Fibroblast of lung (primary cell): ENCODE measurements at regions not wholly inside any gene's neighbourhood (a gene's known extent, or its start where the extent isn't known, plus 50 kb on each side); places are given as distances from the start of the nearest gene placed in this dataset.

Experiments
- DNase-seq, 2 donors: peaks; one replicate each; pipeline versions ENCODE4 v3.0.0 to v3.0.0-alpha.2; 2010; ENCODE audit warnings: low read depth in 2 of 2
- H2AFZ ChIP-seq: 2 replicates; pipeline ENCODE4 v1.5.1; 2012; ENCODE audit warnings: low read length, control low read depth, inconsistent platforms
- H3K27ac ChIP-seq: 2 replicates; pipeline ENCODE4 v1.5.1; 2011; ENCODE audit warnings: low read length, control low read depth; ENCODE audit not compliant: insufficient read depth
- H3K27me3 ChIP-seq: 2 replicates; pipeline ENCODE4 v1.5.1; 2011; ENCODE audit warnings: mild to moderate bottlenecking, low read length; ENCODE audit not compliant: control insufficient read depth, insufficient read depth
- H3K36me3 ChIP-seq: 2 replicates; pipeline ENCODE4 v1.5.1; 2011; ENCODE audit warnings: low read length; ENCODE audit not compliant: control insufficient read depth, insufficient read depth
- H3K4me1 ChIP-seq: 2 replicates; pipeline ENCODE4 v1.5.1; 2011; ENCODE audit warnings: low read length; ENCODE audit not compliant: control insufficient read depth, insufficient read depth; ENCODE audit errors: extremely low read depth
- H3K4me2 ChIP-seq: 2 replicates; pipeline ENCODE4 v1.5.1; 2011; ENCODE audit warnings: low read length, control low read depth; ENCODE audit not compliant: insufficient read depth; ENCODE audit errors: extremely low read depth
- H3K4me3 ChIP-seq, 4 experiments: fragments of 200-600 bp in 1 of 4; sonication (generic) in 1 of 4; replicated peaks in 1 of 4; 2 replicates each; pipeline ENCODE4 v1.5.1; 2011 to 2016; ENCODE audit warnings: low read length in 4 of 4, low read depth in 3 of 4, mild to moderate bottlenecking in 3 of 4, control low read depth in 2 of 4, inconsistent platforms in 1 of 4, mixed read lengths in 1 of 4; ENCODE audit not compliant: insufficient read depth in 1 of 4; ENCODE audit errors: control extremely low read depth in 1 of 4
- H3K79me2 ChIP-seq: 2 replicates; pipeline ENCODE4 v1.5.1; 2012; ENCODE audit warnings: mild to moderate bottlenecking, low read length, inconsistent platforms; ENCODE audit not compliant: control insufficient read depth, insufficient read depth
- H3K9ac ChIP-seq: 2 replicates; pipeline ENCODE4 v1.5.1; 2011; ENCODE audit warnings: mild to moderate bottlenecking, low read length, control low read depth; ENCODE audit not compliant: insufficient read depth
- H3K9me3 ChIP-seq: 2 replicates; pipeline ENCODE4 v1.5.1; 2012; ENCODE audit warnings: low read depth, low read length; ENCODE audit not compliant: control insufficient read depth, insufficient read depth
- H4K20me1 ChIP-seq: 2 replicates; pipeline ENCODE4 v1.5.1; 2011; ENCODE audit warnings: low read length; ENCODE audit not compliant: control insufficient read depth, insufficient read depth; ENCODE audit errors: extremely low read depth
- CTCF ChIP-seq, 2 donors: IDR thresholded peaks in 1 of 2; conservative IDR thresholded peaks in 1 of 2; 1 replicate in 1 of 2; 2 replicates in 1 of 2; pipeline ENCODE4 v1.5.1; 2011 to 2012; ENCODE audit warnings: low read length in 2 of 2, control low read depth in 1 of 2, inconsistent platforms in 1 of 2, low read depth in 1 of 2, mild to moderate bottlenecking in 1 of 2
- EZH2 ChIP-seq: IDR thresholded peaks from 2 replicates; pipeline ENCODE4 v1.5.1; 2012; ENCODE audit warnings: low read length, control low read depth, mild to moderate bottlenecking; ENCODE audit errors: missing control alignments

- DNase-seq = no peak
- Histone ChIP-seq H3K27me3 (no peaks in the 10 kb centered on the region), H4K20me1 (no peaks in the 10 kb centered on the region), H2AFZ (no peak overlapping the region), H3K4me1 (no peaks in the 10 kb centered on the region), H3K4me3 (no peak overlapping the region), H3K36me3 (no peaks in the 10 kb centered on the region), H3K79me2 (no peaks in the 10 kb centered on the region), H3K9me3 (no peaks in the 10 kb centered on the region), H3K4me2 (no peak overlapping the region), H3K9ac (no peak overlapping the region), H3K27ac (no peak overlapping the region)
- no peak for TF ChIP-seq EZH2
- TF ChIP-seq CTCF (conservative IDR thresholded peaks at IDR 0.05 in 1 of 2, IDR thresholded peaks at IDR 0.05 in 1 of 2; ENCODE audit: low read depth in 1 of 2, low read length in 2 of 2) = no peak
These were observed 518.7 kb upstream of the NOX3 start for GRCh38 chr6:155974359-155974758.

- no peak overlapping the region for H3K4me3 ChIP-seq
- H3K27ac ChIP-seq = no peak overlapping the region
- no peaks in the 10 kb centered on the region for H4K20me1 ChIP-seq
- no peak overlapping the region for H2AFZ ChIP-seq
- TF ChIP-seq EZH2 (no peak), CTCF (conservative IDR thresholded peaks at IDR 0.05 in 1 of 2, IDR thresholded peaks at IDR 0.05 in 1 of 2; ENCODE audit: low read depth in 1 of 2, low read length in 2 of 2) (no peak)
- H3K9me3 ChIP-seq = no peaks in the 10 kb centered on the region
- H3K79me2 ChIP-seq = no peaks in the 10 kb centered on the region
- no peaks in the 10 kb centered on the region for H3K4me1 ChIP-seq
- H3K36me3 ChIP-seq = no peaks in the 10 kb centered on the region
- no peaks in the 10 kb centered on the region for H3K27me3 ChIP-seq
- DNase-seq = no peak
- H3K9ac ChIP-seq = no peak overlapping the region
- H3K4me2 ChIP-seq = no peak overlapping the region
These were observed 515.5 kb upstream of the NOX3 start for GRCh38 chr6:155970876-155971708.

GRCh38 chr6:155970472-155970871 is 514.8 kb upstream of the NOX3 start:
- Histone ChIP-seq H3K9me3 (no peaks in the 10 kb centered on the region), H3K4me1 (no peaks in the 10 kb centered on the region), H3K4me3 (no peak overlapping the region), H4K20me1 (no peaks in the 10 kb centered on the region), H3K79me2 (no peaks in the 10 kb centered on the region), H2AFZ (no peak overlapping the region), H3K36me3 (no peaks in the 10 kb centered on the region), H3K27ac (no peak overlapping the region), H3K27me3 (no peaks in the 10 kb centered on the region), H3K4me2 (no peak overlapping the region), H3K9ac (no peak overlapping the region)
- DNase-seq = no peak
- TF ChIP-seq EZH2 (no peak), CTCF (conservative IDR thresholded peaks at IDR 0.05 in 1 of 2, IDR thresholded peaks at IDR 0.05 in 1 of 2; ENCODE audit: low read depth in 1 of 2, low read length in 2 of 2) (no peak)
